Endodermal cell (in vitro differentiated cells): ENCODE measurements at regions not wholly inside any gene's neighbourhood (a gene's known extent, or its start where the extent isn't known, plus 50 kb on each side); places are given as distances from the start of the nearest gene placed in this dataset.

Source experiments
- DNase-seq: peaks from one replicate; pipeline ENCODE4 v3.0.0-alpha.2; 2017
- H3K27ac ChIP-seq: 2 replicates; pipeline ENCODE4 v1.5.1; 2013; ENCODE audit warnings: mild to moderate bottlenecking, low read depth, low read length, moderate library complexity
- H3K27me3 ChIP-seq: 2 replicates; pipeline ENCODE4 v1.6.1; 2013; ENCODE audit warnings: mild to moderate bottlenecking, low read length, moderate library complexity; ENCODE audit not compliant: insufficient read depth, control insufficient read depth, poor library complexity, severe bottlenecking
- H3K36me3 ChIP-seq: 2 replicates; pipeline ENCODE4 v1.7.0; 2013; ENCODE audit warnings: mild to moderate bottlenecking, low read length, moderate library complexity; ENCODE audit not compliant: control insufficient read depth, insufficient read depth
- H3K4me1 ChIP-seq: one replicate; pipeline ENCODE4 v1.7.0; 2013; ENCODE audit warnings: low read length; ENCODE audit not compliant: control insufficient read depth, insufficient read depth
- H3K4me3 ChIP-seq: 2 replicates; pipeline ENCODE4 v1.5.1; 2013; ENCODE audit warnings: mild to moderate bottlenecking, low read length, moderate library complexity
- H3K9ac ChIP-seq: 2 replicates; pipeline ENCODE4 v1.6.1; 2013; ENCODE audit warnings: mild to moderate bottlenecking, low read length, moderate library complexity; ENCODE audit not compliant: poor library complexity, severe bottlenecking; ENCODE audit errors: extremely low read depth
- H3K9me3 ChIP-seq: 2 replicates; pipeline ENCODE4 v1.6.1; 2013; ENCODE audit warnings: mild to moderate bottlenecking, low read length, moderate library complexity; ENCODE audit not compliant: control insufficient read depth
- H3K27ac Mint-ChIP-seq: 2 replicates; pipeline ENCODE4 v1.8.0; 2020; ENCODE audit warnings: mixed read lengths
- H3K27me3 Mint-ChIP-seq: 2 replicates; pipeline ENCODE4 v1.8.0; 2021; ENCODE audit warnings: mild to moderate bottlenecking, mixed read lengths; ENCODE audit not compliant: insufficient read depth
- H3K36me3 Mint-ChIP-seq: 2 replicates; pipeline ENCODE4 v1.8.0; 2020; ENCODE audit warnings: low read depth, mixed read lengths
- H3K4me1 Mint-ChIP-seq: 2 replicates; pipeline ENCODE4 v1.8.0; 2020; ENCODE audit warnings: mixed read lengths
- H3K4me3 Mint-ChIP-seq: 2 replicates; pipeline ENCODE4 v1.8.0; 2020; ENCODE audit warnings: mild to moderate bottlenecking, moderate library complexity, mixed read lengths
- H3K9me3 Mint-ChIP-seq: 2 replicates; pipeline ENCODE4 v1.8.0; 2020; ENCODE audit warnings: mild to moderate bottlenecking, mixed read lengths
- WGBS, 2 experiments: methylation state at CpG; one replicate each; pipeline versions ENCODE4 v1.1.5 to v1.1.7; 2013; ENCODE audit warnings: missing lambda C conversion rate in 2 of 2, mixed read lengths in 1 of 2; ENCODE audit not compliant: insufficient coverage in 1 of 2, insufficient read length in 1 of 2; 5-methylcytosine and 5-hydroxymethylcytosine counted together
- TF ChIP-seq, protein P1 (sequence below): fragments of 200-600 bp; sonication (generic); conservative IDR thresholded peaks from 2 replicates; pipeline ENCODE4 v1.5.0; 2021; ENCODE audit warnings: antibody characterized with exemption, mild to moderate bottlenecking

GRCh38 chr14:38818555-38818954 is 284.5 kb downstream of the SEC23A start:
- Histone ChIP-seq H3K9ac (no peak overlapping the region), H3K27me3 (no peaks in the 10 kb centered on the region), H3K4me3 (no peak overlapping the region), H3K36me3 (no peaks in the 10 kb centered on the region), H3K27ac (no peak overlapping the region), H3K9me3 (peaks cover 9% of the 10 kb centered on the region), H3K4me1 (no peaks in the 10 kb centered on the region)
- H3K36me3 Mint-ChIP-seq, result no peaks in the 10 kb centered on the region
- no peaks in the 10 kb centered on the region for H3K4me1 Mint-ChIP-seq
- peaks cover 7% of the 10 kb centered on the region for H3K27me3 Mint-ChIP-seq
- H3K27ac Mint-ChIP-seq, result no peak overlapping the region
- TF ChIP-seq, protein P1, sequence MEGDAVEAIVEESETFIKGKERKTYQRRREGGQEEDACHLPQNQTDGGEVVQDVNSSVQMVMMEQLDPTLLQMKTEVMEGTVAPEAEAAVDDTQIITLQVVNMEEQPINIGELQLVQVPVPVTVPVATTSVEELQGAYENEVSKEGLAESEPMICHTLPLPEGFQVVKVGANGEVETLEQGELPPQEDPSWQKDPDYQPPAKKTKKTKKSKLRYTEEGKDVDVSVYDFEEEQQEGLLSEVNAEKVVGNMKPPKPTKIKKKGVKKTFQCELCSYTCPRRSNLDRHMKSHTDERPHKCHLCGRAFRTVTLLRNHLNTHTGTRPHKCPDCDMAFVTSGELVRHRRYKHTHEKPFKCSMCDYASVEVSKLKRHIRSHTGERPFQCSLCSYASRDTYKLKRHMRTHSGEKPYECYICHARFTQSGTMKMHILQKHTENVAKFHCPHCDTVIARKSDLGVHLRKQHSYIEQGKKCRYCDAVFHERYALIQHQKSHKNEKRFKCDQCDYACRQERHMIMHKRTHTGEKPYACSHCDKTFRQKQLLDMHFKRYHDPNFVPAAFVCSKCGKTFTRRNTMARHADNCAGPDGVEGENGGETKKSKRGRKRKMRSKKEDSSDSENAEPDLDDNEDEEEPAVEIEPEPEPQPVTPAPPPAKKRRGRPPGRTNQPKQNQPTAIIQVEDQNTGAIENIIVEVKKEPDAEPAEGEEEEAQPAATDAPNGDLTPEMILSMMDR, result no peak
- no peak for DNase-seq
- 85 to 100% methylated on average over 1 of the region's 1 CpG for WGBS, 2 experiments
- H3K4me3 Mint-ChIP-seq, result no peak overlapping the region
- H3K9me3 Mint-ChIP-seq, result peaks cover 19% of the 10 kb centered on the region

GRCh38 chr14:38808734-38809455 is 294.1 kb downstream of the SEC23A start:
- Histone ChIP-seq H3K27me3 (no peaks in the 10 kb centered on the region), H3K4me3 (peak overlapping the region; percentile 69), H3K4me1 (no peaks in the 10 kb centered on the region), H3K27ac (no peak overlapping the region), H3K36me3 (no peaks in the 10 kb centered on the region), H3K9me3 (peaks cover 17% of the 10 kb centered on the region), H3K9ac (no peak overlapping the region)
- Mint-ChIP-seq H3K27me3 (peaks cover 3% of the 10 kb centered on the region), H3K36me3 (peaks cover 13% of the 10 kb centered on the region), H3K4me3 (no peak overlapping the region), H3K27ac (peak overlapping the region; percentile 94), H3K4me1 (no peaks in the 10 kb centered on the region), H3K9me3 (peaks cover 44% of the 10 kb centered on the region)
- TF ChIP-seq, protein P1, result peak; percentile 67
- peak; percentile 80 for DNase-seq
- 84 to 89% methylated on average over 3 to 7 of the region's 7 CpGs for WGBS, 2 experiments

DNA sequence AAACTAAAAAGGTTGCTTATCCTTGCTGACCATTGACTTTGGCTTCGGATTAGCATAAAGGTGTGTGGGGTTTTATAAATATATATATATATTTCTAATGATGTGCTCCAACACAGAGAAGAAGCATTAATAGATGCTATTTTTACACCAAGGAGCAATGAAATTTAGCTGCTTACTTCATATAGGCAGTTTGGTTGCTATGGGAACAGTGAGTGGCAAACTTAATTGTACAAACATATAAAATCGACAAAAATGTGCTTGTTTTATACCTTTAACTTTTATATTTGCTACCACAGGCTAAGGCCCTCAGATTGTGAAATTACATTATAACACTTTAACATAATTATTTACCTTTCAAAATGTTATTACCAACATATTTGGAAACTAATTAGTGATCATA is 303.4 kb downstream of the SEC23A start:
- peaks cover 7% of the 10 kb centered on the region for H3K9me3 ChIP-seq
- no peaks in the 10 kb centered on the region for H3K4me1 ChIP-seq
- Mint-ChIP-seq H3K27ac (no peak overlapping the region), H3K4me3 (no peak overlapping the region), H3K4me1 (no peaks in the 10 kb centered on the region), H3K36me3 (no peaks in the 10 kb centered on the region), H3K9me3 (peaks cover 4% of the 10 kb centered on the region), H3K27me3 (peaks cover 2% of the 10 kb centered on the region)
- H3K27ac ChIP-seq, result no peak overlapping the region
- no peak overlapping the region for H3K4me3 ChIP-seq
- H3K9ac ChIP-seq, result no peak overlapping the region
- H3K27me3 ChIP-seq, result no peaks in the 10 kb centered on the region
- TF ChIP-seq, protein P1, result no peak
- 100% methylated on average over 1 of the region's 2 CpGs; no CpG with 5 or more reads in 1 of the 2 experiments for WGBS, 2 experiments
- DNase-seq, result no peak
- H3K36me3 ChIP-seq, result no peaks in the 10 kb centered on the region
